HG02571 (cell line): ENCODE measurements at regions not wholly inside any gene's neighbourhood (a gene's known extent, or its start where the extent isn't known, plus 50 kb on each side); places are given as distances from the start of the nearest gene placed in this dataset.

Source experiments
- ATAC-seq: cut with Tn5 transposase; IDR thresholded peaks from one replicate; pipeline ENCODE4 v1.9.1; 2021; ENCODE audit warnings: mild to moderate bottlenecking, moderate library complexity; ENCODE audit not compliant: unreplicated experiment

DNA sequence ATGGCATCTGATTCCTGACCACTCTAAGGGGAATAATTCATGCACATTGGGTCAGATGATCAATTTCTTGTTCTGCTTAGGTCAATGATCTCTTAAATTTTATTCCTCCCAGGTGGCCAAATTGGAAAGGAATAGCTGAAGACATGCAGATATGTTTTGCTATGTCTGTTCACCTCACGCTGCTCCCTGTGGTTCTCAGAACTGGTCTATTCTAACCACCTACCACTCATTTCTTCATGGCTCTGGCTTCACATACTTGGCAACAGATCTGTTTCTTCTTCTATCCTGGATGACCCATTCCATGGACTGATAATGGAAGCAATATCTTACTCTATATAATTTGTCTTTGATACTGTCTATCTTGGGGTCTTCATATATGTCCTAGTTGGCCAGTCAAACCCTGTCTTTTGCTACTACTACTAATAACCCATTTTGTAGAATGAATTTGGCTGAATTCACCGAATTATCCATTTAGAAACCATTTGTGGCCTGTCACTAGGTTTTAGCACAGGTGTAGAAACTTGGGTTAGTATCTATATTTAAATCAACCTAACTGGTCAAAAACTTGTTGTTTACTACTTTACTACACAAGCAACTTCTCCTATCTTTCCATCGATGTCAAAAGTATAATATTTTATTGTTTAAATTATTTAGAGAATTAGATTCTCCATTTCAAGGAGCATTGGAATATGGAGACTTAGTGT lies 650.9 kb downstream of the TLE4 start:
- ATAC-seq = no peak

DNA sequence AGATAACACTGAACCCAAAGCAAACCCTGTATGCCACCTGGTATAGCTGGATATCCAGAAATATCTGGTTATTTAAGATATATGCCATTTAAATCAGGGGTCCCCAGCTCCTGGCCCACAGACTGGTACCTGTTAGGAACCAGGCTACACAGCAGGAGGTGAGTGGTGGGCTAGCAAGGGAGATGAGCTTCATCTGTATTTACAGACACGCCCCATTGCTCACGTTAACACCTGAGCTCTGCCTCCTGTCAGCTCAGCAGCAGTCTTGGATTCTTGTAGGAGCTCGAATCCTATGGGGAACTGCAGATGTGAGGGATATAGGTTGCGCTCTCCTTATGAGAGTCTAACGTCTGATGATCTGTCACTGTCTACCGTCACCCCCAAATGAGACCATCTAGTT lies 646.6 kb downstream of the TLE4 start:
- ATAC-seq = no peak

DNA sequence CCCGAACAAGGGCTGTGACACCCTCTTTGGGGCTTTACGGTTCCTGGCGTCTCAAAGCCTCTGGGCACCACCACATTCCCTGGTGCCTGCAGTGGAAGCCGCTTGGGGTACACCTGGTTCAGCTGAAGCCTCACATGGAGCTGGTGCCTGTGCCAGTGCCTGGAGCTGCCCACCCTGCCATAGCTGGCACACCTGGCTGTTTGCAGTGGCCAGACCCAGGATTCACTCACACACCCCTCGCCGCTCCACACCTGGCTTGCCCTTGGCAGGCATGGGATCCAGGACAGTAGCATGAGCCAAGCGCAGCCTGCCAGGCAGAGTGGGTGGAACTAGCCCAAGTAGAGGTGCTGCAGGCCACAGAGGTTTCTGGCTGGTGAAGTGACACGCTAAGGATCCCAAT lies 641.8 kb downstream of the TLE4 start:
- ATAC-seq = no peak

DNA sequence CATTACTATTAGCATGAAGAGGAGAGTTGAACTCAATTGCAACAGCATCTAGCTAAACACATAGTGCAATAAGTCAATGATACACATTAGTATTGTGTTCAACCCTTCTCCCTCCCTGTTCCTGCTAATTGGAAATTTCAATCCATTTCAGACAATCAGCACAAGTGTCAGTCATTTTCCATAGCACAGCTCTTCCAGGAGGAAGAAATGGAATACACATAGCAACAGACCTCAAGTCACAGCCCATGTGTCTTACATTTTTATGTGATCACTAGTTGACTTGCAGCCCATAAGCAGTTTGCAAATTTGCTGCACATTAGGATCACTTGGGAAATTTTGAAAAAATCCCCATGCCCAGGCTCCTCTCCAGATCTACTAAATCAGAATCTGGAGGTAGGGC lies 636.9 kb downstream of the TLE4 start:
- ATAC-seq = no peak

DNA sequence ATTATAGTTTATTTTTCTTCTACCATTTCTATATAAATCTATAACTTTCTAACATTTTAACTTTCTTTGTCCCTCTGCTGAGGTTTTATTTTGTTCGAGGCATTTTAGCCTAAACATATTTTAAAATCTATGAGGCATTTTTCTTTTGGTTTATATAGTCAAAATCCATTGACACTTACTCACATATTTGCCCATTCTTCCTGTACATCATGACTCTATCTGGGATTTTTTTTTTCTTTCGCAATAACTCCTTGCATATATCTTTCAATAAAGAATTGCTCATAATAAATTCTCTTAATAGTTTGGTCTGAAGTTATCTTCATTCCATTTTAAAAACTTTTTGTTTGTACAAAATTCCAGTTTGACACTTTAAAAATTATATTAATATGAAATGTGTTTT lies 632.3 kb downstream of the TLE4 start:
- no peak for ATAC-seq

DNA sequence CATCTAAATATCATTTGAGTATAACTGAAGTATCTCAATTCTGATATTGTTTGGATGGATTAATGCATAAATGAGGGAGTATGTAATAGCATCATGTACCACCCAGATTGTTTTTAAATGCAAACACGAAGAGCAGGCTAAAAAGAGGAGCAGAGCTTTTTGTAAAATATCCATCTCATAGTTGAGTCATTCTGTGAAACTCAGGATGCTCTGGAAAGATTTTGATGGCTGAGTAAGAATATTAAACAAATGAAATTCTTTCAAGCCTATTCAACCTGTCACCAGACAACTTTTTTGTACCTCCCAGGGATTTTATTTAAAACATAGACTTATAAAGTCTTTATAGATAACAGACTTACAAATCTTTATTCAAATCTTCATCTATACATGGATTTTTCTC lies 625.9 kb downstream of the TLE4 start:
- ATAC-seq = no peak

DNA sequence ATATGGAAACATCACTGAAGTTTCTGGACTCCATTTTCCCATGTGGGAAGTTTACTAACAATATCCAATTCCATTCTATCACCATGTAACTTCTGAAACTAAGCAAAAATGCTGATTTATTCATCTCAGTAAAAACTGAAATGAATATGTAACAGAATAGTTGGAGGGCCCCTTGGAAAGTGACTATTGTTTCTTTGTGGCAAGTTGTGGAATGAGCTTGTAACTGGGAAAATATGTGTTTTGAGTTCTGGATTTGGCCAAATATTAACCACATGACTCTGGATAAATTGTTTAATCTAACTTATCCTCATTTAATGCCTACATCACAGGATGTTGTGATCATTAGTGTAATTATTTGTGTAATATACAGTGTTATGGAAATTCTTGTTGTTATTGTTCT lies 619.3 kb downstream of the TLE4 start:
- ATAC-seq = no peak

DNA sequence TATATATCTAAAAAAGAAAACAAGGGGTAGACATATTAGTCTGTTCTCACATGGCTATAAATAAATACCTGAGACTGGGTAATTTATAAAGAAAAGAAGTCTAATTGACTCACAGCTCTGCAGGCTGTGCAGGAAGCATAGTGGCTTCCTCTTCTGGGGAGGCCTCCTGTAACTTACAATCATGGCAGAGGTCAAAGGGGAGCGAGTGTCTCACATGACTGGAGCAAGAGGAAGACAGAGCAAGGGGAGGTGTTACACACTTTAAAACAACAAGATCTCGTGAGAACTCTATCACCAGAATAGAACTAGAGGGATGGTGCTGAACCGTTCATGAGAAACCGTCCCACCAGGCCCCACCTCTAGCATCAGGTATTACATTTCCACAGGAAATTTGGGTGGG lies 616.8 kb downstream of the TLE4 start:
- no peak for ATAC-seq

DNA sequence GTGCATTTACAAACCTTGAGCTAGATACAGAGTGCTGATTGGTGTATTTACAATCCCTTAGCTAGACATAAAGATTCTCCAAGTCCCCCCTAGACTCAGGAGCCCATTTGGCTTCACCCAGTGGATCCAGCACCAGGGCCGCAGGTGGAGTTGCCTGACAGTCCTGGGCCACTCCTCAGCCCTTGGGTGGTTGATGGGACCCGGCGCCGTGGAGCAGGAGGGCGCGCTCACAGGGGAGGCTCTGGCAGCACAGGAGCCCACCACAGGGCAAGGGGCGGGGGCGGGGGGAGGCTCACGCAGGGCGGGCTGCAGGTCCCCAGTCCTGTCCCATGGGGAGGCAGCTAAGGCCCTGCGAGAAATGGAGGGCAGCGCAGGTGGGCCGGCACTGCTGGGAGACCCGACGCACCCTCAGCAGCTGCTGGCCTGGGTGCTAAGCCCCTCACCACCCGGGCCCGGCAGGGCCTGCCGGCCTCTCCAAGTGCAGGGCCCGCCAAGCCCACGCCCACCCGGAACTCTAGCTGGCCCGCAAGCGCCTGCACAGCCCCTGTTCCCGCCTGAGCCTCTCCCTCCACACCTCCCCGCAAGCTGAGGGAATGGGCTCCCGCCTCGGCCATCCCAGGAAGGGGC lies 613.5 kb downstream of the TLE4 start:
- ATAC-seq = no peak

DNA sequence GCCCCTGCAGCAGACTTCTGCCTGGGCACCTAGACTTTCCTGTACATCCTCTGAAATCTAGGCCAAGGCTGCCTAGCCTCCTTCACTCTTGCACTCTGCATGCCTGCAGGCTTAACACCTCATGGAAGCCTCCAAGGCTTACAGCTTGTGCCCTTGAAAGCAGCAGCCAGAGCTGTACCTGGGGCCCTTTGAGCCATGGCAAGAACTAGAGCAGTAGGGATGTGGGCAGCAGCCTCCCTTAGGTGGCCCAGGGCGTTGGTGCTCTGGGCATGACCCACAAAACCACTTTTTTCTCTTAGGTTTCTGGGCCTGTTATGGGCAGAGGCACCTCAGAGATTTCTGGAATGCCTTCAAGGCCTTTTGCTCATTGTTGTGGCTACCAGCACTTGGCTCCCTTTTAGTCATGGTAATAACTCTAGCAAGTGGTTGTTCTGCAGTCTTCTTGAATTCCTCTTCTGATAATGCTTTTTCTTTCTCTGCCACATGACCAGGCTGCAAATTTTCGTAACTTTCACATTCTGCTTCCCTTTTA lies 606.2 kb downstream of the TLE4 start:
- no peak for ATAC-seq

DNA sequence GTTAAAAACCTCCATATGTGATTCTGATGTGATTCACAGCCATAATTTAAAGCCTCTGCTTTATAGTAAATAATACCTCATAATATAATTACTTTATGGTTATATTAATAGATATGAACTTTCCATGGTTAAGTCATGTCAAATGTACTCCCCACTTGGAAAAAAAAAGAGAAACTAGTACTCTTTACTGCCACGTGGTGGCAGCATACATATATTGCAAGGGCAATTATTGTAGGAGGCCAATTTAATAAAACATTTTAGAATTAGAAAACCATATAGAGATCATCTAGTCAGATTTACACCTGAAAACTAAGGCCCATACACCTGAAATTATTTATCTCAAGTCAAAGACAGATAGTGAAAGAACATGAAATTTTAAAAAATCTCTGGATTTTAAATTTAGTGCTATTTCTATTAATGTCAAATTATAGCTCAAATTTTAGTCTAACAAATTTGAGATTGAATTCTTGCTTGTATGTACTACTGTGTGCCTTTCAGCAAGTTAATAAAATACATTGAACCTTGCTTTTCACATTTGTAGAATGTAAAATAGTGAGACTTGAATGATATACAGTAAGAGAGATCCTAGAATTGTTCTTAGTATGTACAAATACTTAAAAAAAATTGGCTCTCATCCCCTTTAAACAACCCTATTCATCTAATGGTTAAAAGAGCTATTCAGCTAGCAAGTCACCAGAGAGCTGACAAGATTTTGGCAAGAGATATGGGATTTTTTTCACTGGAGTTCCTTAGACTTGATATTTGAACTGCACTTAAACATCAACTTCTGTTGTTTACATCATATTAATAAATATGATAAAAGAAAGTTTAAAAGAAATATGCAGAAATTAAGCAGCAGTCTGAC lies 603.8 kb downstream of the TLE4 start:
- ATAC-seq = no peak

DNA sequence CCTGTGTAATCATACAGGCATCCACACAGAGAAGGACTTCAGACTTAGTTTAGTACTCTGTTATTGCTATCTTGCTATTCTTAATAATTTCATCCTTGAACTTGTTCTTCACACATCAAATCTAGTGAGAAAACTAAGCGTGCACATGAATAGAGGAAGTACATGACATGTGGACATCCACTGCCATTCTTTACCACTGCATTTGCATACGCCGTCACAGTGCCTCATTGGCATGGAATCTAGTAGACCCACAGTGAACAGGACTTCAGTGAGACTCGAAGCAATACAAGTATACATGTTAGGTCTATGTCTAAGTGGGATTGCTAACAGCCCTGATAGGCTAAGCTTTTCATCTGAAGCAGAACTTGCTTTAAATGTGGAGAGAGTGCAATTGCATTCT lies 592.1 kb downstream of the TLE4 start:
- ATAC-seq = no peak

DNA sequence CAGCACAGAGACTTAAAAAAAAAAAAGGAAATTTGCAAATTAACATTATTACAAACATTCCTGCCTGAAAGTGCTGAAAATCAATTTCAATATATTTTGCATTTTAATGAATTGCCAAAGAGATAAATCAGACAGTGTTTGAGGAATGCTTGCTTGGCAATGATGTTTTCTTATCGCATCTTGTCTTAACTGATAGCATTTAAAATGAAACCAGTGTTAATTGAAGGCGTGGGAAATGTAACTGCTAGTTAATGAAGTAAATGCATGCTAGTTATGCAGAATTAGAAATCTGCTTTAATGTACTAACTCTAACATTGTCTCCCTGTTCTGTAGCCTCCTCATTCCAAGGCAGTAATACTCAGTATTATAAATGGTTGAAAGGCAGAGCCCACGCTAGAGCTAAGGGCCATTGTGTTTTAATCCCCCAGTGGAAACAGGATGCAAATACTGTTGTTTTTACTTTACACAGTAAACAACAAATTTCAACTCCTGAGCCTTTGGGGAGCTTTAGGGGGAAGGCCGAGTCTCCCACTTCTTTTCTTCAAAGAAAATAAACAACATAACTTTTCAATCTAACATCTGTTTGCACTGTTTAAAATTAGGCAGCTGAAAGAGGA lies 586.9 kb downstream of the TLE4 start:
- ATAC-seq = no peak

DNA sequence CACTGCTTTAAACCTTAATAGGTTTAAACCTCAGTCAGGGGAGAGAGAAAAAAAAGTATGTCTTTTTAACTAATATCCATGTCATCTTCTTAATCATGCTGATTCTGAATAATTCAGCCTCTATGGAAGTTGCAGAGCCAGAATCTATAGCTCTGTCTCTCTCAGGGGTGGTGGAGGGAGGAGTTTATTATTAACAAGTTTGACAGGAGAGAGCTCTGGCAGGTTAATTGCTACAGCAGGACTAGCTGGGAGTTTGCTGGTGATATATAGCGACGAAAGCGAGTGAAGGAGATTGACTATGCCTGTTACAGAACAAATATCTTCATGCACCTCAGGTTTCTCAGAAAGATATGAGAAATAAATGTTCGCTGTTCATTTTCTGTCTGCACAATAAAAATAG lies 586.4 kb downstream of the TLE4 start:
- ATAC-seq = no peak

DNA sequence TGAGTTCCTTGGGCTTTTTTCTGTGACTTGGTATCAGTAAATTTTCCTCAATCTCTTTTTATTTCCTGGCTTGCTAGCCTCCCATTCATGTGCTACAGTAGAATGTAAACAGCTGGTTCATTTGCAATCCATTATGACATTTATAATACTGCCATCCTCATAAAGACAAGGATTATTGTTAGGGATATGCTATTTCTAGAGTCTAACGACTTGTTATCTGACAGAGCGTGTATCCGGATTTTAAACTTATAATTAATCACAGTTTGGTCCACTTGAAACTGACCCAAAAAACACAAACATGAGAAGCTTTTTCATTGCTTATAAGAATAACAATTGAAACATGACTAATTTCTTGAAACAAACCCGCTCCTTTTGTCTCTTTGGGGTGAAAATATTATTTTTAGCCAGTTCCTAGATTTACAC lies 585.8 kb downstream of the TLE4 start:
- no peak for ATAC-seq

DNA sequence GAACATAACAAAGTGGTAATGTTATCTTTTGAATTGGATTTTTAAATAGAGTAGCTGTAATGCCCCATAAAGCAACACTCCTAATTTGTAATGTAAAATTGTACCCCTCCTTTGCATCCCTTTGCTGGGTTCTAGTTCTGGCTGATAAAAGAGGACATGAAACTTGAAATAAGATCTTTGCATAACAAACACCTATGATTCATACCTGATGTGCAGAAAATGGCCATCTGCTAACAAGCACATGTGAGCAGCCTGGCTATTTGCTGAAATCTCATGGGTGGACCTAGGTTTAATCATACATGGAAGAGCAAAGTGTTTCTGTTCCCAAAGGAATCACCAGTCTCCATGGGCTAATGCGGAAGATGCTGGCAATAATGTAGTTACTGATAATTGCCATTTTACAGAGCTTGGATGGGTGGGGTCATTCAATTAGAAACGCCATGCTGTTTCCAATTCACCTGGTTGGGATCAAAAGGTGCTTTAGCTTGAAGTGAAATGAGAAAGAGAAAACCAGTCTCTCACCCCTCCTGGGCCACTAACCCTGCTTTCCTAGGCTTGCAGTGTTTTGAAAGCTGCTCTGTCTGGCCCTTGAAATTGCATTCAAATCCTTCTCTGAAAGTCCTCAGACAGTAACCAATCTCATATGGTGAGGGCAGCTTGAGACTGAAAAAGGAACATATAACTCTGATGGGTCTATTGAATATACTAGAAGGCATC lies 585.1 kb downstream of the TLE4 start:
- peak; percentile 57 for ATAC-seq

DNA sequence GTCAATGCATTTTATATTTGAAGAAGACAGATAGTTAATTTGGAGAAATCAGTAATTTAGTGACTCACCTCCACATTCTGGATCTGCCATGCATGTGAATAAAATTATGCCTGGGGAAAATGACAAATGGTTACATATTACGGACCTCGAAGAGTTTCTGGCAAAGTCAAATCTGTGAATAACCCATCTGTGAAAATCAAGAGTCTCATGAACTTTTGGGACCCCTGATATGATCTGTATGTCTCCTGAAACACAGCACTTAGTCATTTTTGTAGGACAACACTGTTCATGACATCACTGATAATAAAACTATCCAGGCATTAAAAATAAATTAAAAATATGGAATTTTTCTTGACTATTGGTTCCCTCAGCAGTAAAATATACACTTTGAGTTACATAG lies 584.5 kb downstream of the TLE4 start:
- no peak for ATAC-seq

DNA sequence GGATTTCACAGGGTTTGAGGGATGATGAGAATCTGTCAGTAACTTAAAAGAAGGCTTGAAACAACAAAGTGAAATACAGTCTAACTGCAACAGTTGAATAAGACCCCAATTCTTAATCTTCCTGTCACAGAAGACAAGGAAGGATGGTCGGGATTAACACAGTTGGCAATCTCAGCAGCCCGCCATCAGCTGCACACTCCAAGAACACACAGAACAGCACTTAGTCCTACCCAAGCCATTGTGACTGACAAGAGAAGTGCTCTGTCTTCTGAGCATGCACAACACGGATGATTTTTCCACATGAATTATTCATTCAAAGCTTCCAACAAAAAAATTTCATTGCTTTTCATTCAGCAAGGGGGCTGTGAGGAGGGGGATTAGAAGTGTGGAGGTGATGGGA lies 576.1 kb downstream of the TLE4 start:
- ATAC-seq = no peak

DNA sequence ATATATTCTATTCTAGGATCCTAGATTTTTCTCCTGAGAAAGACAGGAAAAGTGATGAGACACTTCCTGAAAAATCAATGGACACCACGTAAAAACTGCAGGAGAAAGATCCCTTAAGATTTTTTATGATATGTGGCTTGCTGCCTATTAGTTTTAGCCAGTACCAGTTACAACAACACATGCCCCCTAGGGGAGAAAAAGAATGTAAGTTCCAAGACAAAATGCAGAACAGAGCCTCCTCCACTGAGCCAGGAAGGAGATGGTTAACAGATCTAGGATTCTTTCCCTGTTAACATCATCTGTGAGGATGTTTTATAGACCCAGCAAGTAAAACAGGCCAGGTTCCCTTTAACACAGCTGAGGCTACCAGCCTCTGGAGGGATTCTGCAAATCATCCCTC lies 574.7 kb downstream of the TLE4 start:
- no peak for ATAC-seq

DNA sequence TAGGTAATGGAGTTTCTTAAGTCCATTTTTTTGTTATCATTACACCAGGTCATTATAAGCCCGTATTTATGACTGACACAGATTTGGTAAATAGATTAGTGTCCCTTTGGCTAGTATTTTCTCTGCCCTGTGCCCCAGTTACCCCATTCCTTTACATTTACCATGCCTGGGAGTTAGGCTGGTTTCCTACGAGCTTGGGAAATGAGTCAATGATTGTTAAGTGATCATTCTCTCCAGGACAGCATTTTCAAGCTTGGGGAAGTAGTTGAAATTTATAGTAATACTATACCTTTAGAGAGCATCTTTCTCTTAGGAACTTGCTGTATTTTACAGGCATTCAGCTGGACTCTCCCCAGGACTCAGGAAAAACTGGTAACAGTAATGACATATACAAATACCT lies 573.1 kb downstream of the TLE4 start:
- ATAC-seq = no peak

DNA sequence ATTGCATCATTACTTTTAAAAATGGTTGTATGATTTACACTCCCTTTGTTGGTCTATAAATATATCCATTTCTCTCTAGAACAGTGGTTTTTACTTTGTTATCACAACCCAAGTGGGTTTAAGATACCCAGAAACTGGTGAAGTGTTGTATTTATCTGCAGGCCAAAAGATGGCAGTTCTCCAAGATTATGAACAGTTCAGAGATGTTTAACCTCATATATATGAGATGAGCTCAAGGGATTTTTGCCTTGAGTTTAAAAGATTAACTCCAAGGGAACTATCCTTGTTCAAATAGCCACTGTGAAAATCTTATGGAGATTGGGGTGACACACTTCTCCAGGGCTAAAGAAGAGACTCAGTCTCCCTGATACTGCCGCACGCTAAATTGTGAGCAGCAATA lies 572.6 kb downstream of the TLE4 start:
- no peak for ATAC-seq
